Forelimb muscle (tissue), 1 donor: ENCODE measurements at regions not wholly inside any gene's neighbourhood (a gene's known extent, or its start where the extent isn't known, plus 50 kb on each side); places are given as distances from the start of the nearest gene placed in this dataset.
A peak's percentile ranks its signal among the peaks of the same experiment; 100 is the strongest.
"Not testable (repeated sequence)": the region's sequence is repeated elsewhere in the genome, so short reads cannot be mapped to it uniquely, and the experiment has no call there.

ENCODE experiments used
- DNase-seq: peaks from one replicate; pipeline ENCODE4 v3.0.0-alpha.2; 2013; ENCODE audit warnings: low read depth

DNA sequence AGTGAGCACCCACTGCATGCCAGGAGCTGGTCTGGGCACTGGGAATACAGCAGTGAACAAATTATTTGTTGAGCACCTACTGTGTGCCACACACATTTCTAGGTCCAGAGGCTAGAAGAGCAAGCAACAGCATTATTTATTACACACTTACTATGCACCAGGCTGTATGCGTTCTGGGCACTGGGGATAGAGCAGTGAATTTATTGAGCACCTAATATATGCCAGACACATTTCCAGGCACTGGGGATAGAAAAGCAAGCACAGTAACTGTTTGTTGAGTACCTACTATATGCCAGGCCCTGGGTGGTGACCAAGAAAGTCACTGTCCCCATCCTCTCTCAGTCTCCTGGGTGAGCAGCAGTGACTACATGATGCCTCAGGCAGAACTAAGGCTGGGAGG is 107.5 kb upstream of the NCOR2 start:
- DNase-seq = no peak

DNA sequence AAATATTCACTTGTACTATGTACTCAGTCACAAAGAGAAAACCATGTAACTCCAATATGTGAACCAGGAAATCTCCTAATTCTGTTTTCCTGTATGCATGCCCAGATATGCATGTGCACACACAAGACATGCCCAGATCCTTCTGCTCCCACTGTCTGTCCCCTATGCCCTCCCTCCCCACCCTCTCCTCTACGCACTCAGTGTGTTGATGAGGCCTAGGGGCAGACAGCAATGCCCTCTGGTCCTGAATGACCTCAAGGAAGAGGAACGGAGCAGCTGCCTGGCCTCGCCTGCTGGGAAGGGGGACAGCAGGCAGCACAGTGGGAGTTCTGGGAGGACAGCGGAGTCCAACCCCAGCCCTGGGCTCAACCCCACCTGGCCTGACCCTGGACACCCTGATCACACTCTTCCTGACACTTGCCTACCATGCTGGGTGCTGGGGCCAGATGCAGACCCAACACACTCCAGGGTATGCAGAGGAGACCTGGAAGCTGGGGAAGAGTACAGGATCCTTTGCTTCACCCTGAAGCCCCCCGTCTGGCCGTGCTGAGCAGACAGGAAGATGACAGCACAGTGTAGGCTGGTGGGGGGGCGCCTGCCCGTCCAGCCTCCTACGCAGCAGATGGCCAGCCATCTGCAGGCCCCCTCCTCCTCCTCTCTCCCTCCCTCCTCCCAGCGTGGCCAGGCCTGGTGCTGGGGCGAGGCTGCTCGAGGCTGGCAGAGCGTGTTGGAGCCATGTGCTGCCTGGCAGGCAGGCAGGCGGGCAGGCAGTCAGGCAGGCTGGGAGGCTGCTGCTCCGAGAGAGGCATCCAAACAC is 106.6 kb upstream of the NCOR2 start:
- DNase-seq = no peak

DNA sequence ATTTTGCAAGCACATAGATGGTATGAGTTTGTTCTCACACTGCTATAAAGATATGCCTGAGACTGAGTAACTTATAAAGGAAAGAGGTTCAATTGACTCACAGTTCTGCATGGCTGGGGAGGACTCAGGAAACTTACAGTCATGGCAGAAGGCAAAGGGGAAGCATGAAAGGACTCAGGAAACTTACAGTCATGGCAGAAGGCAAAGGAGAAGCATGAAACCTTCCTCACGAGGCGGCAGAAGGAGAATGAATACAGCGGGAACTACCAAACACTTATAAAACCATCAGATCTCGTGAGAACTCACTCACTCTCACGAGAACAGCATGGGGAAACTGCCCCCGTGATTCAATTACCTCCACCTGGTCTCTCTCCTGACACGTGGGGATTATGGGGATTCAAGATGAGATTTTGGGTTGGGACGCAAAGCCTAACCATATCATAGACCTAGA is 101.9 kb upstream of the NCOR2 start:
- DNase-seq = not testable (repeated sequence)

DNA sequence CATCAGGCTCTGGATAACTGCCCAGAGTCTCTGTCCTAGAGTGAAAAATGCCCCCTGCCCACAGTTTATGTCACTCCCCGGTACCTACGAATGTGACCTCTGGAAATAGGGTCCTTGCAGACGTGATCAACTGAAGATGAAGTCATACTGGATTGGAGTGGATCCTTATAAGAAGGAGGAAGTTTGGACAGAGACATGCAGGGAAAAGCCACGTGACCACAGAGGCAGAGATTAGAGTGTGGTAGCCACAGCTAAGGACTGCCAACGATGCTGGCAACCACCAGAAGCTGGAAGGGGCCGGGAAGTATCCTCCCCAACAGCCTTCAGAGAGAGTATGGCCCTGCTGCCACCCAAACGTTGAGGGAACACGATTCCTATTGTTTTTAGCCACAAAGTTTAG is 101.2 kb upstream of the NCOR2 start:
- DNase-seq = no peak

DNA sequence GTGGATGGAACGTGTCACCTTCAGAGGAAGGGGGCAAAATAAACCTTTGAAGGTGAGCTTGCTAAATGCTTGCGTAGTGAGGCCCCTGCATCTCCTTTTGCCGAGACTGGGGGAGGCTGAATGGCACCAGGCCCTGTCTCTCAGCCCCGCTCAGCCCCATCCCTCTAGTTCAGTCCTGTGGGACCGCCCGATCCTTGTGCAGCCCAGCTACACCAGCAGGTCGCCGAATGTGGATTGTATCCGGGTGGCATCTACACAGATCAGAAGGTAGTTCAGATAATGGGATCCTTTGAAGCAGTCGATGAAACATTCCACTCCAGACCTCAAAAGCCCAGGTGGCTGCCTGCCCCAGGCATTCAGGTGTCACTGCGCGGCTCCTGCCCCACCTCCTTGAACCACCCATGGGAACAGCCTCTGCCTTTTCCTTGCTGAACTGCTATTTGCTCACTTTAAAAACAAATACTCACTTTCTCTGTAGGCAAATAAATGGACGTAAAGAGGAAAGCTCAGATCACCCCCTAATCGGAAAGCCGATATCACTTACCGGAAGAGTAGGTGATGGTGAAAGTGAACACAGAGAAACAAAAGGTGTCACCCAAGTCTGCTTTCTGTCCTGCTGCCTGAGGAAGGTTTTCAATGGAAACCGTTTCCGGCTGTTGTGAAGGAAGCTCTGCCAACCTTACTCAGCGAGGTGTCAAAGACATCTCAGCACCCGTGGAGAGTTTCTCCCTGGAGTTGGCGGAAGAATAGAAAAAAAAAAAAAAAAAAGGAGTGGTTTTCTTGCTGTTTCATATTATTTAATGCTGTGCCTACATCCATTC is 100.3 kb upstream of the NCOR2 start:
- DNase-seq = no peak

DNA sequence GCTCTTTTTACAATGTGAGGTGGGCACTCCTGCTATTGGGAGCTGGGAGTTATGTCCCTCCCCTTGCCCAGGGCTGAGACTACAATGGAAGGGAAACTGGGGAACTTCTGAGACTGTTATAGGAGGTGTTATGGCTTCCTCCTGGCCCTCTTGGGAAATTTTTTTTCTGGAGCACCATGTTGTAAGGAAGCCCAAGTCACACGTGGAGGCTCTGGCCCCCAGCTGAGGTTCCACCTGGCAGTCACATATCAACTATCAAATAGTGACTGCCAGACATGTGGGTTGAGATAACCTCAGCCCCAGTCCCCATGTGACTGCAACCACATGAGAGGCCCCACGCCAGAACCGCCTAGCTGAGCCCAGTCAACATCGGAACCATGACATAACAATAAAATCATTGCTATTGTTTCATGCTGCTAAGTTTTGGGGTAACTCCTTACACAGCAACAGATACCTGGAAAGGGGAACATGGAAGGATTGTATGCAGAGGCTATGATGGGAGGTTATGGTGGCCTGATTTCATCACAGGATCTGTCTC is 99.4 kb upstream of the NCOR2 start:
- DNase-seq = no peak

DNA sequence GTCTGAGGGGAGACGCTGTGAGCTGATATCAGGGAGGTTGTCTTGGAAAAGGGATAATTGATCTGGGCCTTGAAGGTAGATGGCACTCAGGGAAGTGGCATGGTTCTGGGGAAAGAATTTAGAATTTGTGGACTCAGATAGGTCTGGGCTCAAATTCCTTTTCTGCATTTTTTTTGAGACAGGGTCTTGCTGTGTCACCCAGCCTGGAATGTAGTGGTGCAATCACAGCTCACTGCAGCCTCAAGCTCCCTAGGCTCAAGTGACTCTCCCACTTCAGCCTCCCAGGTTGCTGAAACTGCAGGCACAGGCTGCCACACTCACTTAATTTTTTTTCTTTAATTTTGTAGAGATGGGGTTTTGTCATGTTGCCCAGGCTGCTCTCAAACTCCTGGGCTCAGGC is 98.1 kb upstream of the NCOR2 start:
- DNase-seq = no peak

DNA sequence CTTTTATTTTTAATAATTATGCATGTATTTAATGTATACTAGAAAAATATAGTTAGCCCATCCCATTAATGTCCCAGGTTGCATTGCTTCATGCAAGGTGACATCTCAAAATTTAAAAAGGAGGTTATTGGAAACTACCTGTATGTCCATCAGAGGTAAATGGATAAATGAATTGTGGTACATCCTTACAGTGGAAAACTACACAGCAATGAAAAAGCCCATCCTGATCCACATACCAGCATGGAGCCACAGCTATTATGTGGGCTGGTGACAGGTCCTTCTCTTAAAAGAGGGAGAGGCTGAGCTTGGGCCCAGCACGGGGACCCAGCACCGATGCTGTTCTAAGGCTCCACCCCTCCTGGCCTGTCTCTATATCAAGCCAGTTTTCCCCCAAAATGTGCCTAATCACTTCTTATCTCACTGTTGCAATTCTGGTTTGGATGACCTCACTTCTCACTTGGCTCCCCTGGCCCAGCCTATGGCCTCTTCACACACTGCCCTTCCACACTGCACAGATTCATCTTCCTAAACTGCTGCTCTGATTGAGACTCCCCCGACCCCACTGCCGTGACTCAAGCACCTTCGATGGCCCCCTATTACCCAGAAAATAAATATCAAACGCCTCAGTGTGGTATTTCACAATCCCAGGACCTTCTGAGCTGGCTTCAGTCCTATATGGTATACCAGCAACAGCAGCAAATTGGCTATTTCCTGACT is 97.1 kb upstream of the NCOR2 start:
- no peak for DNase-seq

DNA sequence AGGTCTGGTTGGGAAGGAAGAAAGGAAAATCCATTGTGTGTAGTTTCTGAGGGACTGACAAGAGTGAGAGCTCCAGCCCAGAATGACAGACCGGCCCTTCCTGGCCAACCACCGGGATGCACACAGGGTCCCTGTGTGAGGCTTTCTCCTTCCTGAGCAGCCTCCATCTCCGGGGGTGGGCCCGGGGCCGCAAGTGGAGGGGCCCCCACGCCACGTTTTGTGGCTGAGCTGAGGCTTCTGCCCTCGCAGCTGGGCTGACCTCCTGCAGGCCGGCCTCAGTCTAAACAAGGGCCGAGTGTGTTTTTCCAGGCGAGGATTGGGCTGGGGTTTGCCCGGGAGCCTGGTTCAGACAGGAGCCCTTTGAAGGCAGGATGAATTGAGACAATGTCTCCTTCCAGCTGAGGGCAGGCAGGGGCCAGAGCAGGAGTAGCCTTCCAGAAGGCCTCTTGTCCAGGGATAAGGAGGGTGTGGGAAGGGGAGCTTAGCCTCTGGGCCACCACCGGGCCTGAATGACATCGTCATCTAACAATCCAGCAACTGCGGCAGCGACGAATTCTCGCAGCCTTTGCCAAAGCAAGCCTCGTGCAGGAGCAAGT is 96.5 kb upstream of the NCOR2 start:
- no peak for DNase-seq

DNA sequence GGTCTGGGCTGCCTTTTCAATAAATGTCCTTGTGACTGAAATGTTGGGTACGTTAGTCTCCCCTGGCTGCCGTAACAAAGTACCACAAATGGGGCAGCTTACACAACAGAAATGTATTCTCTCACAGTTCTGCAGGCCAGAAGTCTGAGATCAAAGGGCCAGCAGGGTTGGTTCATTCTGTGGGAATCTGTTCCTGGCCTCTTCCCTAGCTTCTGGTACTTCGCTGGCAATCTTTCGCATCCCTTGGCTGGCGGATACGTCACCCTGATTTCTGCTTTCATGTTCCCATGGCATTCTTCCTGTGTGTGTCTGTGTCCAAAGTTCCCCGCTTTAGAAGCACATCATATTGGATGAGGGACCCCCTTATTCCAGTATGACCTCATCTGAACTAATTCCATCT is 95.8 kb upstream of the NCOR2 start:
- DNase-seq = no peak

DNA sequence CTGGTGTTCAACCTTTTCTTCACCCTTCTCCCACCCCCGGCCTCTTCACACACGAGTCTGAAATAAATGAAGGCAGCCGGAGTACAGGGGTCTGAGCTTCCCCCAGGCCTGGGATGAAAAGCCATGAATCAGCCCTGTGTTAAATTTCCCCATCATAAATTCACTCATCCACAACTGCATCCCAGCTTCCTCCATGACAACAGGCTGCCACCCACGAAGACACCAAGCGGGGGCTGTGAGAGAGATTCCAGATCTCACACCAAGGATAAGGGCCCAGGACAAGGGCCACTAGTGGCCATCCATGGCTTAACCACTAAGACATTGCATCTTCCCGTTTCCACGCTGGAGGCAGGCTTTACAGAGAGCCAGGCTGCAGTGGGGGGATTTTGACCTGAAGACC is 93.9 kb upstream of the NCOR2 start:
- DNase-seq = no peak

DNA sequence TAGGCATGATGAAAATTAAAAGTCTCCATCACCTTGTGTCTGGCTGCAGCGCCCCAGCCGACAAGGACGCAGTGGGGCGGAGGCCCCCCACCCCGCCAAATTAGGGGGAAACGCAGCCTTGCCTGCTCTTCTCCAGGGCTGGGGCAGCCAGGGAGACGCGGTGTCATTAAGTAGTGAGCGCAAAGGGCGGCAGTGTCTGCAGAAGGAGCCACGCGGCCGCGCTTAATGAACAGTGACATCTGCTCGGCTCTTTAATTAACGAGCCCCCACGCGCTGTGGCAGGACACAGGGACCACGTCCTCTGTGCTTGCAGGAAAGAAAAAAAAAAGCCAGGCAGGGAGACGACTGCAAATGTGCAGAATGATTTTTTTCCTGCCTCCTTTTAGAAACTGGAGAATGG is 93.4 kb upstream of the NCOR2 start:
- no peak for DNase-seq

DNA sequence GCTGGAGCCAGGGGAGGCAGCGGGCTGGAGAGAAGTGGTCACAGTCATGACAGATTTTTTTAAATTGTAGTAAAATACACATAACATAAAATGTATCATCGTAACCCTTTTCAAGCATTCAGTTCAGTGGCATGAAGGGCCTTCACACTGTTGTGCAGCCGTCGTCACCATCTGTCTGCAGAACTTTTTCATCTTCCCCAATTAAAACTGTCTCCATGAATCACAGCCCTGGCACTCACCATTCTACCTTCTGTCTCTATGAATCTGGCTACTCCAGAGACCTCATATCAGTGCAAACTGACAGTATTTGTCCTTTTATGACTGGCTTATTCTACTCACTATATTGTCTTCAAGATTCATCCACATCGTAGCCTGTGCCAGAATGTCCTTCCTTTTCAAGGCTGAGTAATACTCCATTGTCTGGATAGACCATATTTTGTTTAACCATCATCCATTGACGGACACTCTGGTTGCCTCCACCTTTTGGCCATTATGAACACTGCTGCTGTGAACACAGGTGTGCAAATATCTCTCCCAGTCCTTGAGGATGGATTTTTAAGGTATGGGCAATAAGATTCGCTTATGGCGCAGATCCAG is 91.5 kb upstream of the NCOR2 start:
- no peak for DNase-seq

DNA sequence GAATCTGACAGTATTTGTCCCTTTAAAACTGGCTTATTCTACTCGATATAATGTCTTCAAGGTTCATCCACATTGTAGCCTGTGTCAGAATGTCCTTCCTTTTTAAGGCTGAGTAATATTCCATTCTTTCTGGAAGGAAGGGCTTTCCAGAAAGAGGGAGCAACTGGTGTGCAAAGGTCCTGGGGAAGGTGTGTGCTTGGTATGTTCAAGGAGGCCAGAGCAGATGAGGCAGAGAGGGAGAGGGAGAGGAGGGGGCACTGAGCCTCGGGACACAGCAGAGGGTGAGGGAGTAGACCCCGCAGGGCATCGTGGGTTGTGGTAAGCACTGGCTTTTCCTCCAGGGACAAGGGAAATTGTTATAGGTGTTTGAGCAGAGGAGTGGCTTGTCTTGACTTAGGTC is 90.9 kb upstream of the NCOR2 start:
- DNase-seq = no peak

DNA sequence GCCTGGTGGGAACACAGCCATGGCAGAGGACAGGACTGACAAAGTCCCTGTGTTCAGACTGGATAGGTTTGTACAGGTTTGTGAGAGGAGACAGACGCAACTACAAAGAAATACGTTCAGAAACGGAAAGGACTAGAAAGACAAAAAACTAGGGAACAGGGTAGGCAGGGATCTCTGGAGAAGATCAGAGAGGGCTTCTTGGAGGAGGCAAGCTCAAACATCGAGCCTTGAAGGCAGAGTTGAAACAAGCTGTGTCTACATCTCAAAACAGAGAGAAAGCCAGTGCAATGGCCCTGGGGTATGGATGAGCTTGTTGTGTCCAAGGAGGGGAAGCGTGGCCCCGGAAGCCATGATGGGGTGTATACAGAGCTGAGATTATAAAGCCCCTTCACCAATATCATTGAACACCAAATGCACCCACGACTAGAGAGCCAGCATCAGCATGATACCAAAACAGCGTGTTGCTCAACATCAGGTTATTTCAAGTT is 89.6 kb upstream of the NCOR2 start:
- DNase-seq = no peak

DNA sequence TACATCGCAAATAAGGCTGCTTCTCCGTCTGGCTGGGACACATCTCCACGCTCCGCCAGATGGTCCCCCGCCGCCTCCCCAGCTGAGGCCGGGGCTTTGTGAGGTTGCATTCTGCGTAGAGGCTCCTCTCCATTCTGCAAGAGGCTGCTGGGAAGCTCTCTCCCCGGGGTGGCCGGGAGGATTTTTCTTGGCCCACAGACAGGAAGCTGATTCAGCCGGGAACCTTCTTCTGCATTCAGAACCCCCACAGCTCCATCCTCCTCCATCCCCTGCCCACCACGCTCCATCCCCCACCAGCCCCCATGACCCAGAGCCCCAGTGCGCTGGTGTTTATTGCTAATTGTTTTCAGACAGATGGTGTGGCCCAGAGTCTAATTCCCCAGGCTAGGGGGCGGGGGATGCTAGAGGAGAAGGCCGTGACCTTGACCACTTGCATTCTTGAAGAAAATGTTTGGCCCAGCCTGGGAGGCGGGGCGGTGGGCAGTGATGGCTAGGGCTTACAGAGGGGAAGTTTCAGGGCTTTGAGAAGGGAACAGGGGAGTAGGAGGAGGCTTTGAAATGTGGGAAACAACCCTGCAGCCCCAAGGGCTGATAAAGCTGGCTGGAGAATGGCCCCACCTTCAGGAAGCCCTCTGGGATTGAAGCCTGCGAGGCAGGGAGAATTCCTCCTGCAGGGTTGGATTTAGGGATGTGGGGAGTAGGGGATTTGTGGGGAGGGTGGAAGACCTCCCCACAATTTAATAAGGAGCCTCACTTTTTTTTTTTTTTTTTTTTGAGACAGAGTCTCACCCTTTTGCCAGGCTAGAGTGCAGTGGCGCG is 88.5 kb upstream of the NCOR2 start:
- DNase-seq = peak; percentile 87

DNA sequence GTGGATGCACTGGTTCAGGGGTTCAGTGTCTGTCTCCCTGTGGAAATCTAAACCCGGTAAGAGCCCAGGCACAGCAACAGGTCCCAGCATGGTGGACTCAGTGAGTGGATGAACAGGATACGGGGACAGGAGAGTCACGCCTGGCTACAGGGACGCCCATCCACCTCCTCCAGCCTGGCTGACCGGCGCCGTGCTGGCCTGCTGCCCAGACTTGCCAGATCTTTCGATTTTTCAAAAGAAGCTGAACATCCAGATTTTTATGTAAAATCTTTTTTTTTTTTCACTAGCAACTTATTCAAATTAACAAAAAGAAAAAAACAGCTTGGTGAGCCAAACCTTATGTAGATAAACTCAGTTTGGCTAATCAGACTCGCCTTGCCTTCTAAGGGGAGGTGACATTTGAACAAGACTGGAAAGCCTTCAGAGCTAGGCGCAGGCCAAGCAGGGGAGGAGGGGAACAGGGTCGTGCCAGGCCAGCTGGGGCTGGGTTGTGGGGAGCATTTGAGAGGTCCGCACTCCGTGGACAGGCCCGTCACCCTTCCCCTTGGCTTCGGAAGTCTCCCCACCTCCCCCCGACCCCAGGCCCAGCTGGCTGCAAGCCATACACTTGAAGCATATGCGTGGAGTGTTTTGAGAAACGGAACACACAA is 87.8 kb upstream of the NCOR2 start:
- DNase-seq = peak; percentile 51

DNA sequence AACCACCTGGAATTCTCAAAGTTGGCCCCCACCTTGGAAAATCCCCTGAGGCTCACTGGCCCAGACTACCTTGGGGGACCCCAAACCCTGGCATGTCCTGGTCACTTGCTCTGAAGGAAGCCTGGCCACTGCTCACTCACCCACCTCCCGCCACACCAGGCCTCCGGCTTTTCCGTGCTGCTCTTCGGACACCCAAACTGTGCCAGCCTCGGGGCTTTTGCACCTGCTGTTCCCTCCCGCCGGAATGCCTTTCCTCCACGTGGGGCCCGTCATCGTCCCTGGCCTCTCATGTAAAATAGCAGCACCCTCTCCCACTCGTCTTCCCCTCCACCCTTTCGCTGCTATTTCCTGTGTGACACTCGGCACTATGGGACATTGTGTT is 87.2 kb upstream of the NCOR2 start:
- no peak for DNase-seq

DNA sequence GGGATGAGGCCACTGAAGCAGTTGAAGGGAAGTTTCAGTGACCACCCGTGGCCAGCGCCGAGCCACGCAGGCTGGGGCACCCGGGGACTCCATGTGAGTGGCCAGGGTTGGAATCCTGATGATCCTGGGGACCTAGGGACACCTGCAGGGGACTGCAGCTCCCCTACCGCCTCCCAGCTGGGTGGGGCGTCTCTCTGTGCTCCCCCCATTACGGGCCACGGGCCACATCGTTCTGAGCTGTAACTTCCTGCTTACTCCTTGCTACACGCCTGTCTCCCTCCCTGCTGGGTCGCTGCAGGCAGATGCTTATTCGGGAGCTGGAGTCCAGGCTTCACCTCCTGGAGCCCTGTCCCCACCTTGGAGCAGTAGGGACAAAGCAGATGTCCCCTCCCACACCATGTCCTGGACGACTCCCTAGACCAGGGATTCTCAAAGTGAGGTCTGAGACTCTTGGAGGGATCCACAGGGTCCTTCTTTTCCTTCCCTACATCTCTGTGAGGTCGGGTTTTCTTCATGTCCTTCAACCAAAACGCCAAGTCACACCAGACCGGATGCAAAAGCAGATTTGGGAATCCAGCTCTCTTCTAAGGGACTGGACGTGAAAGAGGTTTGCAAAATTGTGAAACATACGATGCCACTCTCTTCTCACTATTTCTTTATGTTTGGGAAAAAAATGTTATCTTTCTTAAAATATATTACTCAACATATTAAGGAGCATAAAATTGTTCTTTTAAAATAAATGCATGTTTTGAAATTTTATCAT is 85.9 kb upstream of the NCOR2 start:
- DNase-seq = no peak
